ENCODE measurements at regions not wholly inside any gene's neighbourhood (a gene's known extent, or its start where the extent isn't known, plus 50 kb on each side); places are given as distances from the start of the nearest gene placed in this dataset.

GRCh38 chr9:118596374-118597015, 772.7 kb downstream of the BRINP1 start:
- DNase-seq, result no peak

GRCh38 chr9:118606668-118607067, 762.6 kb downstream of the BRINP1 start:
- DNase-seq, result no peak

- no peak for DNase-seq
These were observed 759.7 kb downstream of the BRINP1 start for GRCh38 chr9:118609355-118610044.

GRCh38 chr9:118612201-118612600, 757.0 kb downstream of the BRINP1 start:
- no peak for DNase-seq

- no peak for DNase-seq
These were observed 755.2 kb downstream of the BRINP1 start for GRCh38 chr9:118613996-118614395.

GRCh38 chr9:118618084-118618483, 751.2 kb downstream of the BRINP1 start:
- no peak for DNase-seq

GRCh38 chr9:118618849-118619248, 750.4 kb downstream of the BRINP1 start:
- no peak for DNase-seq

- no peak for DNase-seq
These were observed 744.6 kb downstream of the BRINP1 start for GRCh38 chr9:118624608-118625007.

GRCh38 chr9:118630079-118630478, 739.2 kb downstream of the BRINP1 start:
- DNase-seq, result no peak

- DNase-seq, result no peak
These were observed 738.2 kb downstream of the BRINP1 start for GRCh38 chr9:118630931-118631595.

GRCh38 chr9:118631956-118632355, 737.3 kb downstream of the BRINP1 start:
- no peak for DNase-seq

- DNase-seq, result no peak
These were observed 733.8 kb downstream of the BRINP1 start for GRCh38 chr9:118635416-118635815.

GRCh38 chr9:118637681-118638080, 731.6 kb downstream of the BRINP1 start:
- DNase-seq, result no peak

GRCh38 chr9:118640836-118641560, 728.2 kb downstream of the BRINP1 start:
- no peak for DNase-seq

GRCh38 chr9:118643118-118643517, 726.1 kb downstream of the BRINP1 start:
- DNase-seq, result no peak

GRCh38 chr9:118644066-118644465, 725.2 kb downstream of the BRINP1 start:
- no peak for DNase-seq

GRCh38 chr9:118647331-118647730, 721.9 kb downstream of the BRINP1 start:
- no peak for DNase-seq

GRCh38 chr9:118650417-118650816, 718.8 kb downstream of the BRINP1 start:
- DNase-seq, result no peak

- no peak for DNase-seq
These were observed 717.7 kb downstream of the BRINP1 start for GRCh38 chr9:118651511-118651910.

- no peak for DNase-seq
These were observed 717.0 kb downstream of the BRINP1 start for GRCh38 chr9:118652258-118652657.

GRCh38 chr9:118652912-118653311, 716.3 kb downstream of the BRINP1 start:
- no peak for DNase-seq

- no peak for DNase-seq
These were observed 710.2 kb downstream of the BRINP1 start for GRCh38 chr9:118659011-118659410.

- no peak for DNase-seq
These were observed 703.9 kb downstream of the BRINP1 start for GRCh38 chr9:118665226-118665919.

Measured in activated CD8-positive, alpha-beta memory T cell treated with anti-CD3 and anti-CD28 coated beads for 24 hours (primary cell).